ENCODE measurements at regions not wholly inside any gene's neighbourhood (a gene's known extent, or its start where the extent isn't known, plus 50 kb on each side); places are given as distances from the start of the nearest gene placed in this dataset.

GRCh38 chr2:104109356-104109755 is 744.6 kb upstream of the POU3F3 start:
- H3K4me3 Mint-ChIP-seq: no peak overlapping the region
- H3K36me3 Mint-ChIP-seq (ENCODE audit: low read depth): no peaks in the 10 kb centered on the region
- no peaks in the 10 kb centered on the region for H3K4me1 Mint-ChIP-seq
- no peaks in the 10 kb centered on the region for H3K9me3 Mint-ChIP-seq
- H3K27ac Mint-ChIP-seq: no peak overlapping the region
- DNase-seq: no peak
- TF ChIP-seq CTCF (IDR thresholded peaks at IDR 0.05): no peak
- H3K27me3 Mint-ChIP-seq (ENCODE audit: low read depth, poor library complexity): no peaks in the 10 kb centered on the region

GRCh38 chr2:104118889-104119288 is 735.0 kb upstream of the POU3F3 start:
- DNase-seq: no peak
- H3K4me1 Mint-ChIP-seq: no peaks in the 10 kb centered on the region
- H3K4me3 Mint-ChIP-seq: no peak overlapping the region
- no peaks in the 10 kb centered on the region for H3K36me3 Mint-ChIP-seq (ENCODE audit: low read depth)
- TF ChIP-seq CTCF (IDR thresholded peaks at IDR 0.05): no peak
- H3K27ac Mint-ChIP-seq: no peak overlapping the region
- no peaks in the 10 kb centered on the region for H3K9me3 Mint-ChIP-seq
- no peaks in the 10 kb centered on the region for H3K27me3 Mint-ChIP-seq (ENCODE audit: low read depth, poor library complexity)

- no peak overlapping the region for H3K27ac Mint-ChIP-seq
- no peak overlapping the region for H3K4me3 Mint-ChIP-seq
- no peak for TF ChIP-seq CTCF (IDR thresholded peaks at IDR 0.05)
- no peaks in the 10 kb centered on the region for H3K9me3 Mint-ChIP-seq
- DNase-seq: no peak
- no peaks in the 10 kb centered on the region for H3K4me1 Mint-ChIP-seq
- H3K27me3 Mint-ChIP-seq (ENCODE audit: low read depth, poor library complexity): no peaks in the 10 kb centered on the region
- H3K36me3 Mint-ChIP-seq (ENCODE audit: low read depth): no peaks in the 10 kb centered on the region
Observed at GRCh38 chr2:104120171-104120570, 733.7 kb upstream of the POU3F3 start.

- Mint-ChIP-seq H3K36me3 (ENCODE audit: low read depth) (no peaks in the 10 kb centered on the region), H3K27ac (no peak overlapping the region), H3K4me1 (no peaks in the 10 kb centered on the region), H3K9me3 (no peaks in the 10 kb centered on the region), H3K4me3 (no peak overlapping the region), H3K27me3 (ENCODE audit: low read depth, poor library complexity) (no peaks in the 10 kb centered on the region)
- TF ChIP-seq CTCF (IDR thresholded peaks at IDR 0.05): no peak
- DNase-seq: no peak
Observed at GRCh38 chr2:104125096-104125495, 728.8 kb upstream of the POU3F3 start.

DNA sequence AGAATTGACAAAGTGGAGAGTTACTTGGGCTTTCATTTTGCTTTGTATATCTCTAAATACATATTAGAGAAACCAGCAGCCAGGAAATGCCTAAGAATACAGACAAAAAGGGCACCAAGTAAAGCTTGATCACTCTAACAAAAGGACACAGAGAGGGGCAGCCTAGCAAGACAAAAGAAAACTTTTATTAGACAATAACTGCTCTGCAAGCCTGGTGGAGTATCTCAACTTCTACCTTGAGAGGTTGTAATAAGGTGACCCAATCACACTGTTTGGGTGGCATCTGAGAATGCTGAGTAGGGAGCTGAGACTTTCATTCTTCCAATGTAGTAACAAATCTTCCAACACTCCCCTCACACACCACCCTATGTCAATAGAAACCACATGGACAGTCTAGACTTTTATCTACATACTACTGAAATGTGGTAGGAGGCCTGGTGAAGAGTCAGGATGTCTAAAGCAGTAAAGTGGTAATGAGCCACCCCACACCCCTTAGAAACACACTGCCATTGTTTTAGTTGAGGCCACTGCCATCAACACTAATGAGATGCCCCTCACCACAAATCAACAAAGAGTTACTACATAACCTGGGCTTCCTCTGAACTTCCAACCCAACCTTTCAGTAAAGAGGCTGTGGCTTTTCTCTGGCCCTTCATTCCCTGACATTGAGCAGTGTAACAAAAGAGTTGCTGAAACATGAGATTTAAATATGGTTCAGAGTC is 726.7 kb upstream of the POU3F3 start:
- H3K27me3 Mint-ChIP-seq (ENCODE audit: low read depth, poor library complexity): no peaks in the 10 kb centered on the region
- no peak for TF ChIP-seq CTCF (IDR thresholded peaks at IDR 0.05)
- DNase-seq: no peak
- no peaks in the 10 kb centered on the region for H3K36me3 Mint-ChIP-seq (ENCODE audit: low read depth)
- no peaks in the 10 kb centered on the region for H3K9me3 Mint-ChIP-seq
- no peak overlapping the region for H3K27ac Mint-ChIP-seq
- no peaks in the 10 kb centered on the region for H3K4me1 Mint-ChIP-seq
- no peak overlapping the region for H3K4me3 Mint-ChIP-seq

DNA sequence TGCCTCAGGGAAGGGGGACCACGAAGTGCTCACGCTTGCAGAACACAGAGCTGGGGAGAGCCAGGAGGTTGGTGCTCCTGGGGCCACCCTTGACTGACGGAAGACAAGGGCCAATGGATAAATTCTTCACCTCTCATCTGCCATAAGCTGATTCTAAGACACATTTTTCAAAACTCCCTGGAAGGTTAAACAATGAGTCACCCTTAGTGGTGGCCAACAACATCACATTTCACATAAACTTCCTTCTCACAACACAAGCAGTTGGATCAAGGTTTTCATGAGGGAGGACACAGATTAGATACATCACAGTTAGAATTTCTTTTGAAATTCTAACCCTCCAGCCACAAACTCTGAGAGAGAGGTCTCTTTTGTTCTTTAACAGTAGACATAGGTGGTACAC is 713.6 kb upstream of the POU3F3 start:
- H3K9me3 Mint-ChIP-seq: no peaks in the 10 kb centered on the region
- no peak for TF ChIP-seq CTCF (IDR thresholded peaks at IDR 0.05)
- H3K27ac Mint-ChIP-seq: no peak overlapping the region
- DNase-seq: no peak
- H3K27me3 Mint-ChIP-seq (ENCODE audit: low read depth, poor library complexity): peaks cover 5% of the 10 kb centered on the region
- H3K4me3 Mint-ChIP-seq: no peak overlapping the region
- H3K4me1 Mint-ChIP-seq: no peaks in the 10 kb centered on the region
- H3K36me3 Mint-ChIP-seq (ENCODE audit: low read depth): no peaks in the 10 kb centered on the region
